Loucy (cell line): ENCODE measurements at regions not wholly inside any gene's neighbourhood (a gene's known extent, or its start where the extent isn't known, plus 50 kb on each side); places are given as distances from the start of the nearest gene placed in this dataset.

Source experiments
- CTCF ChIP-seq: fragments of 200-600 bp; sonication (generic); conservative IDR thresholded peaks from 2 replicates; pipeline ENCODE4 v1.5.1; 2014; ENCODE audit warnings: mild to moderate bottlenecking, antibody characterized with exemption, low read length
- EZH2phosphoT487 ChIP-seq: fragments of 200-600 bp; IDR thresholded peaks from 2 replicates; pipeline ENCODE4 v1.6.1; 2018; ENCODE audit warnings: antibody characterized with exemption, mild to moderate bottlenecking, moderate library complexity, borderline replicate concordance

- TF ChIP-seq CTCF (no peak), EZH2phosphoT487 (no peak)
Measured at GRCh38 chr6:91132461-91132860, 545.6 kb upstream of the MAP3K7 start.
